AG10803 (cell line): ENCODE measurements at regions not wholly inside any gene's neighbourhood (a gene's known extent, or its start where the extent isn't known, plus 50 kb on each side); places are given as distances from the start of the nearest gene placed in this dataset.

ENCODE experiments used
- DNase-seq: peaks from one replicate; pipeline ENCODE4 v3.0.0; 2010; ENCODE audit warnings: low read depth
- H3K4me3 ChIP-seq: 2 replicates; pipeline ENCODE4 v1.5.1; 2011; ENCODE audit warnings: mild to moderate bottlenecking, low read length, control low read depth
- TF ChIP-seq, protein P1 (sequence below): conservative IDR thresholded peaks from 2 replicates; pipeline ENCODE4 v1.5.1; 2011; ENCODE audit warnings: mild to moderate bottlenecking, low read length, control low read depth, inconsistent platforms

DNA sequence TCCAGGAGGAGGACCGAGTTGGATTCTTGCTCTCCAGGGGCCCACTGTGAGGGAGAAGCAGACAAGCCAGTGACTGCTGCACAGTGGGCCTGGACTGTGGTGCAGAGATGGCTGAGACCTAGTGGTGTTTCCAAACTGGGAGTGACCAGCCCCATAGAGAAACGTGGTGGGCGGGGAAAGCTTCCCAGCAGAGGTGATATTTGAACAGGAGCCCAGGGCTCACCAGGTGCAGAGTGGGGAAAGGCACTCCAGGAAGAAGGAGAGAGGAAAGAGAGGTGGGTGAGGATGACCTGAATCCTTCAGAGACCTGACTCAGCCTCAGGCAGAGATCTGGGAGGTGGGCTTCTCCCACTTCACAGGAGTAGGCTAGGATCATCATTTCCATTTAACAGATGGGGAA, 52.1 kb upstream of the RASD2 start:
- H3K4me3 ChIP-seq = no peak overlapping the region
- TF ChIP-seq, protein P1, sequence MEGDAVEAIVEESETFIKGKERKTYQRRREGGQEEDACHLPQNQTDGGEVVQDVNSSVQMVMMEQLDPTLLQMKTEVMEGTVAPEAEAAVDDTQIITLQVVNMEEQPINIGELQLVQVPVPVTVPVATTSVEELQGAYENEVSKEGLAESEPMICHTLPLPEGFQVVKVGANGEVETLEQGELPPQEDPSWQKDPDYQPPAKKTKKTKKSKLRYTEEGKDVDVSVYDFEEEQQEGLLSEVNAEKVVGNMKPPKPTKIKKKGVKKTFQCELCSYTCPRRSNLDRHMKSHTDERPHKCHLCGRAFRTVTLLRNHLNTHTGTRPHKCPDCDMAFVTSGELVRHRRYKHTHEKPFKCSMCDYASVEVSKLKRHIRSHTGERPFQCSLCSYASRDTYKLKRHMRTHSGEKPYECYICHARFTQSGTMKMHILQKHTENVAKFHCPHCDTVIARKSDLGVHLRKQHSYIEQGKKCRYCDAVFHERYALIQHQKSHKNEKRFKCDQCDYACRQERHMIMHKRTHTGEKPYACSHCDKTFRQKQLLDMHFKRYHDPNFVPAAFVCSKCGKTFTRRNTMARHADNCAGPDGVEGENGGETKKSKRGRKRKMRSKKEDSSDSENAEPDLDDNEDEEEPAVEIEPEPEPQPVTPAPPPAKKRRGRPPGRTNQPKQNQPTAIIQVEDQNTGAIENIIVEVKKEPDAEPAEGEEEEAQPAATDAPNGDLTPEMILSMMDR = no peak
- no peak for DNase-seq

DNA sequence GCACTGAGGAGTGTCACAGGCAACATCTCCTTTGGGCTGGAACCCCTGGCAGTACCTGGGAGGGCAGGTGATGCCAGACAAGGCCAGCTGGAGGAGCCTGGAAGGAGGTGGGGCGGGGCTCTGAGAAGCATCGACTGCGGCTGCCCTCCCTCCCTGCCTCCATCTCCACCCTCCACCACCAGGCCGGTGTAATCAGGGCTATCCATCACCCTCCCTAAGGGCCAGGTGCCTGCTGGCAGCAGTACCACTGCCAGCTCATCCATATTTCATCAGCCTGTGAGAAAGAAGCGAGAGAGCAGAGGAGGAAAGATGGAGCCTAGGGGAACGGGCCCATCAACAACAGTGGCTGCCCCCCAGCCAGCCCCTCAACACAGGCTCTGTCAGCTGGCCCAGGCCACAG, 51.4 kb upstream of the RASD2 start:
- TF ChIP-seq, protein P1 = no peak
- no peak for DNase-seq

More for the DNA sequence above, 51.4 kb upstream of the RASD2 start:
- no peak overlapping the region for H3K4me3 ChIP-seq
